ENCODE measurements at regions not wholly inside any gene's neighbourhood (a gene's known extent, or its start where the extent isn't known, plus 50 kb on each side); places are given as distances from the start of the nearest gene placed in this dataset.

DNA sequence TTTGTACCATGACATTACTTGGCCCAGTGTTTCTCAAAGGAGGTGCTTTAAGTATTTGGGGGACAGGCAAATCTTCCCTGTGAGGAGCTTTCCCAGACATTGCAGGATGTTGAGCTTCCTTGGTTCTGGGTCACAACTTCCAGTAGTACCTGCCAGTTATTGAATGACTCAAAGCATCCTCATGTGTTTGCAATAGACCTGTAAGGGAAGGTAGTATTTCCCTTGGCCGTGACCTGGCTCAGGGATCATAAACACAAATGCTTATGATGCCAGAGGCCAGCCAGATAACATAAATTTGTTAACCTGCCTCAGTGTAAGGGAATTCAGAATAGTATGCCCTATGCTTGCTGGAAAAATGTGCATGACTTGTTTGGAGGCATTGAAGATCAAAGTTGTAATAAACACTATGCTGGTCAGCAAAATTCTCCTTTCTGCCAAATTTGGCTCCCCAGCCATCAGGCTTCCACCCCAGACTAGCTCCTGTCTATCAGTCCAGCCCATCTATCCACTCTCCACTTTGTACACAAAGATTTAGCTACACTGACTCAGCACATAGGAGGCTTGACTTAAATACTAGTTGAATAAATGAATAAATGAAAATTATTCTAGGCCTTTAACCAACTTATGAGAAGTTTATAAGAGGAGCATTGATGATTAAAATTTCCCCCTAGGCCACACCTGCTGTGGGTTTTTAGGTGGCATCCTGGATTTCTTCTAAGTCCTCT, 102.0 kb upstream of the EFEMP1 start:
- Mint-ChIP-seq H3K9me3 (no peaks in the 10 kb centered on the region), H3K27me3 (ENCODE audit: insufficient read depth, low read depth) (peaks cover 18% of the 10 kb centered on the region), H3K27ac (no peak overlapping the region), H3K36me3 (no peaks in the 10 kb centered on the region), H3K4me1 (peaks cover 10% of the 10 kb centered on the region), H3K4me3 (no peak overlapping the region)
- no peaks in the 10 kb centered on the region for H3K79me2 ChIP-seq (ENCODE audit: low read depth)
- no peak overlapping the region for H3K9ac ChIP-seq
- TF ChIP-seq EZH2phosphoT487 (IDR thresholded peaks at IDR 0.05) (no peak), EZH2 (IDR thresholded peaks at IDR 0.05) (no peak)
- TF ChIP-seq, protein P1, sequence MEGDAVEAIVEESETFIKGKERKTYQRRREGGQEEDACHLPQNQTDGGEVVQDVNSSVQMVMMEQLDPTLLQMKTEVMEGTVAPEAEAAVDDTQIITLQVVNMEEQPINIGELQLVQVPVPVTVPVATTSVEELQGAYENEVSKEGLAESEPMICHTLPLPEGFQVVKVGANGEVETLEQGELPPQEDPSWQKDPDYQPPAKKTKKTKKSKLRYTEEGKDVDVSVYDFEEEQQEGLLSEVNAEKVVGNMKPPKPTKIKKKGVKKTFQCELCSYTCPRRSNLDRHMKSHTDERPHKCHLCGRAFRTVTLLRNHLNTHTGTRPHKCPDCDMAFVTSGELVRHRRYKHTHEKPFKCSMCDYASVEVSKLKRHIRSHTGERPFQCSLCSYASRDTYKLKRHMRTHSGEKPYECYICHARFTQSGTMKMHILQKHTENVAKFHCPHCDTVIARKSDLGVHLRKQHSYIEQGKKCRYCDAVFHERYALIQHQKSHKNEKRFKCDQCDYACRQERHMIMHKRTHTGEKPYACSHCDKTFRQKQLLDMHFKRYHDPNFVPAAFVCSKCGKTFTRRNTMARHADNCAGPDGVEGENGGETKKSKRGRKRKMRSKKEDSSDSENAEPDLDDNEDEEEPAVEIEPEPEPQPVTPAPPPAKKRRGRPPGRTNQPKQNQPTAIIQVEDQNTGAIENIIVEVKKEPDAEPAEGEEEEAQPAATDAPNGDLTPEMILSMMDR (IDR thresholded peaks at IDR 0.05): no peak
- no peak overlapping the region for H3K4me3 ChIP-seq
- H3K4me1 ChIP-seq: peaks cover 6% of the 10 kb centered on the region
- H3K9me3 ChIP-seq (ENCODE audit: low read depth): no peaks in the 10 kb centered on the region
- no peak for DNase-seq (ENCODE audit: low spot score)
- H4K20me1 ChIP-seq (ENCODE audit: low read depth): no peaks in the 10 kb centered on the region
- no peak overlapping the region for H3K4me2 ChIP-seq
- peaks cover 5% of the 10 kb centered on the region for H3F3A ChIP-seq (ENCODE audit: low read depth)
- H2AFZ ChIP-seq (replicated peaks): no peak overlapping the region
- no peaks in the 10 kb centered on the region for H3K27me3 ChIP-seq
- H3K36me3 ChIP-seq: no peaks in the 10 kb centered on the region
- no peak overlapping the region for H3K27ac ChIP-seq

GRCh38 chr2:56026828-56027227, 103.2 kb upstream of the EFEMP1 start:
- no peak overlapping the region for H3K4me2 ChIP-seq
- Mint-ChIP-seq H3K4me1 (peaks cover 4% of the 10 kb centered on the region), H3K4me3 (no peak overlapping the region), H3K27ac (no peak overlapping the region), H3K27me3 (ENCODE audit: insufficient read depth, low read depth) (peaks cover 13% of the 10 kb centered on the region), H3K36me3 (no peaks in the 10 kb centered on the region), H3K9me3 (no peaks in the 10 kb centered on the region)
- no peak overlapping the region for H3K27ac ChIP-seq
- no peak overlapping the region for H3K9ac ChIP-seq
- no peaks in the 10 kb centered on the region for H4K20me1 ChIP-seq (ENCODE audit: low read depth)
- TF ChIP-seq, protein P1 (IDR thresholded peaks at IDR 0.05): no peak
- TF ChIP-seq EZH2 (IDR thresholded peaks at IDR 0.05) (no peak), EZH2phosphoT487 (IDR thresholded peaks at IDR 0.05) (no peak)
- no peaks in the 10 kb centered on the region for H3K9me3 ChIP-seq (ENCODE audit: low read depth)
- H3K4me3 ChIP-seq: no peak overlapping the region
- H3K36me3 ChIP-seq: no peaks in the 10 kb centered on the region
- H2AFZ ChIP-seq (replicated peaks): no peak overlapping the region
- no peak for DNase-seq (ENCODE audit: low spot score)
- H3K27me3 ChIP-seq: no peaks in the 10 kb centered on the region
- no peaks in the 10 kb centered on the region for H3K4me1 ChIP-seq
- H3F3A ChIP-seq (ENCODE audit: low read depth): no peaks in the 10 kb centered on the region
- H3K79me2 ChIP-seq (ENCODE audit: low read depth): no peaks in the 10 kb centered on the region

GRCh38 chr2:56030062-56030461, 106.5 kb upstream of the EFEMP1 start:
- Histone ChIP-seq H3K36me3 (no peaks in the 10 kb centered on the region), H3K4me3 (no peak overlapping the region), H3K9ac (no peak overlapping the region), H3K27ac (no peak overlapping the region), H3F3A (ENCODE audit: low read depth) (no peaks in the 10 kb centered on the region), H3K4me2 (no peak overlapping the region), H2AFZ (replicated peaks) (no peak overlapping the region), H3K27me3 (no peaks in the 10 kb centered on the region), H3K79me2 (ENCODE audit: low read depth) (no peaks in the 10 kb centered on the region), H4K20me1 (ENCODE audit: low read depth) (no peaks in the 10 kb centered on the region), H3K9me3 (ENCODE audit: low read depth) (no peaks in the 10 kb centered on the region), H3K4me1 (no peaks in the 10 kb centered on the region)
- DNase-seq (ENCODE audit: low spot score): no peak
- H3K9me3 Mint-ChIP-seq: no peaks in the 10 kb centered on the region
- H3K4me1 Mint-ChIP-seq: no peaks in the 10 kb centered on the region
- H3K27me3 Mint-ChIP-seq (ENCODE audit: insufficient read depth, low read depth): peaks cover 4% of the 10 kb centered on the region
- TF ChIP-seq, protein P1 (IDR thresholded peaks at IDR 0.05): no peak
- TF ChIP-seq EZH2phosphoT487 (IDR thresholded peaks at IDR 0.05): no peak
- no peak for TF ChIP-seq EZH2 (IDR thresholded peaks at IDR 0.05)
- H3K4me3 Mint-ChIP-seq: no peak overlapping the region
- no peaks in the 10 kb centered on the region for H3K36me3 Mint-ChIP-seq
- H3K27ac Mint-ChIP-seq: no peak overlapping the region
